Skeletal muscle satellite cell (primary cell): ENCODE measurements at regions not wholly inside any gene's neighbourhood (a gene's known extent, or its start where the extent isn't known, plus 50 kb on each side); places are given as distances from the start of the nearest gene placed in this dataset.

Experiments
- H3K27me3 ChIP-seq: 2 replicates; pipeline ENCODE4 v1.7.0; 2013; ENCODE audit warnings: low read length; ENCODE audit not compliant: control insufficient read depth, insufficient read depth
- H3K36me3 ChIP-seq: 2 replicates; pipeline ENCODE4 v1.7.0; 2013; ENCODE audit warnings: mild to moderate bottlenecking, control low read depth, low read length; ENCODE audit not compliant: insufficient read depth
- H3K4me1 ChIP-seq: 2 replicates; pipeline ENCODE4 v1.7.0; 2013; ENCODE audit warnings: low read length; ENCODE audit not compliant: control insufficient read depth, insufficient read depth
- H3K4me2 ChIP-seq: 2 replicates; pipeline ENCODE4 v1.7.0; 2013; ENCODE audit warnings: mild to moderate bottlenecking, low read length
- H3K4me3 ChIP-seq: 2 replicates; pipeline ENCODE4 v1.7.0; 2013; ENCODE audit warnings: low read length
- H3K9ac ChIP-seq: 2 replicates; pipeline ENCODE4 v1.7.0; 2013; ENCODE audit warnings: mild to moderate bottlenecking, low read depth, low read length, moderate library complexity
- H3K9me3 ChIP-seq: replicated peaks from 2 replicates; pipeline ENCODE4 v1.7.0; 2013; ENCODE audit warnings: mild to moderate bottlenecking, control low read depth, low read length

- Histone ChIP-seq H3K4me3 (no peak overlapping the region), H3K9me3 (no peaks in the 10 kb centered on the region), H3K4me2 (no peak overlapping the region), H3K36me3 (no peaks in the 10 kb centered on the region), H3K9ac (no peak overlapping the region), H3K4me1 (no peaks in the 10 kb centered on the region), H3K27me3 (no peaks in the 10 kb centered on the region)
These were observed 527.8 kb downstream of the MTRR start for GRCh38 chr5:8396756-8397155.

- Histone ChIP-seq H3K9me3 (no peaks in the 10 kb centered on the region), H3K4me3 (no peak overlapping the region), H3K9ac (no peak overlapping the region), H3K36me3 (no peaks in the 10 kb centered on the region), H3K4me2 (no peak overlapping the region), H3K27me3 (no peaks in the 10 kb centered on the region), H3K4me1 (no peaks in the 10 kb centered on the region)
These were observed 530.5 kb downstream of the MTRR start for GRCh38 chr5:8399471-8399870.

GRCh38 chr5:8408258-8408657 is 539.3 kb downstream of the MTRR start:
- no peak overlapping the region for H3K4me3 ChIP-seq
- H3K4me1 ChIP-seq, result no peaks in the 10 kb centered on the region
- no peak overlapping the region for H3K9ac ChIP-seq
- H3K36me3 ChIP-seq, result no peaks in the 10 kb centered on the region
- no peaks in the 10 kb centered on the region for H3K27me3 ChIP-seq
- peaks cover 2% of the 10 kb centered on the region for H3K9me3 ChIP-seq
- H3K4me2 ChIP-seq, result no peak overlapping the region

- Histone ChIP-seq H3K4me1 (no peaks in the 10 kb centered on the region), H3K27me3 (no peaks in the 10 kb centered on the region), H3K36me3 (no peaks in the 10 kb centered on the region), H3K9ac (no peak overlapping the region), H3K9me3 (peaks cover 2% of the 10 kb centered on the region), H3K4me2 (no peak overlapping the region), H3K4me3 (no peak overlapping the region)
These were observed 541.7 kb downstream of the MTRR start for GRCh38 chr5:8410618-8411017.

GRCh38 chr5:8413975-8414374 is 545.0 kb downstream of the MTRR start:
- Histone ChIP-seq H3K9ac (no peak overlapping the region), H3K27me3 (no peaks in the 10 kb centered on the region), H3K4me1 (no peaks in the 10 kb centered on the region), H3K9me3 (no peaks in the 10 kb centered on the region), H3K4me2 (no peak overlapping the region), H3K4me3 (no peak overlapping the region), H3K36me3 (no peaks in the 10 kb centered on the region)

- no peaks in the 10 kb centered on the region for H3K27me3 ChIP-seq
- no peaks in the 10 kb centered on the region for H3K9me3 ChIP-seq
- no peak overlapping the region for H3K9ac ChIP-seq
- no peaks in the 10 kb centered on the region for H3K4me1 ChIP-seq
- H3K36me3 ChIP-seq, result no peaks in the 10 kb centered on the region
- no peak overlapping the region for H3K4me3 ChIP-seq
- H3K4me2 ChIP-seq, result no peak overlapping the region
These were observed 548.5 kb downstream of the MTRR start for GRCh38 chr5:8417316-8418048.

- no peak overlapping the region for H3K9ac ChIP-seq
- no peaks in the 10 kb centered on the region for H3K27me3 ChIP-seq
- H3K4me1 ChIP-seq, result no peaks in the 10 kb centered on the region
- no peak overlapping the region for H3K4me3 ChIP-seq
- H3K36me3 ChIP-seq, result no peaks in the 10 kb centered on the region
- H3K9me3 ChIP-seq, result no peaks in the 10 kb centered on the region
- H3K4me2 ChIP-seq, result no peak overlapping the region
These were observed 549.1 kb downstream of the MTRR start for GRCh38 chr5:8418049-8418426.

- no peak overlapping the region for H3K4me3 ChIP-seq
- no peaks in the 10 kb centered on the region for H3K9me3 ChIP-seq
- no peaks in the 10 kb centered on the region for H3K4me1 ChIP-seq
- no peak overlapping the region for H3K9ac ChIP-seq
- no peaks in the 10 kb centered on the region for H3K36me3 ChIP-seq
- H3K27me3 ChIP-seq, result no peaks in the 10 kb centered on the region
- no peak overlapping the region for H3K4me2 ChIP-seq
These were observed 561.1 kb downstream of the MTRR start for GRCh38 chr5:8429778-8430758.

GRCh38 chr5:8434501-8434900 is 565.6 kb downstream of the MTRR start:
- Histone ChIP-seq H3K9ac (no peak overlapping the region), H3K27me3 (no peaks in the 10 kb centered on the region), H3K36me3 (no peaks in the 10 kb centered on the region), H3K9me3 (no peaks in the 10 kb centered on the region), H3K4me1 (no peaks in the 10 kb centered on the region), H3K4me2 (no peak overlapping the region), H3K4me3 (no peak overlapping the region)

- Histone ChIP-seq H3K4me3 (no peak overlapping the region), H3K9ac (no peak overlapping the region), H3K4me2 (no peak overlapping the region), H3K4me1 (no peaks in the 10 kb centered on the region), H3K36me3 (no peaks in the 10 kb centered on the region), H3K9me3 (no peaks in the 10 kb centered on the region), H3K27me3 (no peaks in the 10 kb centered on the region)
These were observed 568.0 kb downstream of the MTRR start for GRCh38 chr5:8436924-8437323.

GRCh38 chr5:8445139-8445538 is 576.2 kb downstream of the MTRR start:
- Histone ChIP-seq H3K4me3 (no peak overlapping the region), H3K9me3 (no peaks in the 10 kb centered on the region), H3K9ac (no peak overlapping the region), H3K4me2 (no peak overlapping the region), H3K4me1 (no peaks in the 10 kb centered on the region), H3K36me3 (no peaks in the 10 kb centered on the region), H3K27me3 (no peaks in the 10 kb centered on the region)
